ENCODE measurements at regions not wholly inside any gene's neighbourhood (a gene's known extent, or its start where the extent isn't known, plus 50 kb on each side); places are given as distances from the start of the nearest gene placed in this dataset.
A peak's percentile ranks its signal among the peaks of the same experiment; 100 is the strongest.
"Not testable (repeated sequence)": the region's sequence is repeated elsewhere in the genome, so short reads cannot be mapped to it uniquely, and the experiment has no call there.

- DNase-seq (ENCODE audit: low spot score in 2 of 2) (peak; percentile 6 to 24), FAIRE-seq (no peak)
Measured at GRCh38 chr10:22086730-22087401, 83.3 kb upstream of the DNAJC1 start.

DNA sequence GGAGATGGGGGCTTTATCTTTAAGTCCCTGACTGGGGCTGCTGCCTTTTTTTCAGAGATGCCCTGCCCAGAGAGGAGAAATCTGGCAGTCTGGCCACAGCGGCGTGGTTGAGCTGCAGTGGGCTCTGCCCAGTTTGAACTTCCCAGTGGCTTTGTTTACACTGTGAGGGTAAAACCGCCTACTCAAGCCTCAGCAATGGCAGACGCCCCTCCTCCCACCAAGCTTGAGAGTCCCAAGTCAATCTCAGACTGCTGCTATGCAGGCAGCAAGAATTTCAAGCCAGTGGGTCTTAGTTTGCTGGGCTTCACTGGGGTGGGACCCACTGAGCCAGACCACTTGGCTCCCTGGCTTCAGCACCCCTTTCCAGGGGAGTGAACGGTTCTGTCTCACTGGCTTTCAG lies 76.4 kb upstream of the DNAJC1 start:
- not testable (repeated sequence) for FAIRE-seq

GRCh38 chr10:22071332-22071731 lies 67.8 kb upstream of the DNAJC1 start:
- DNase-seq (ENCODE audit: low spot score in 2 of 2): no peak
- no peak for FAIRE-seq

More for the DNA sequence above, 76.4 kb upstream of the DNAJC1 start:
- DNase-seq (ENCODE audit: low spot score in 2 of 2): not testable (repeated sequence)

GRCh38 chr10:22067091-22067490 lies 63.6 kb upstream of the DNAJC1 start:
- FAIRE-seq (no peak), DNase-seq (ENCODE audit: low spot score in 2 of 2) (no peak)

DNA sequence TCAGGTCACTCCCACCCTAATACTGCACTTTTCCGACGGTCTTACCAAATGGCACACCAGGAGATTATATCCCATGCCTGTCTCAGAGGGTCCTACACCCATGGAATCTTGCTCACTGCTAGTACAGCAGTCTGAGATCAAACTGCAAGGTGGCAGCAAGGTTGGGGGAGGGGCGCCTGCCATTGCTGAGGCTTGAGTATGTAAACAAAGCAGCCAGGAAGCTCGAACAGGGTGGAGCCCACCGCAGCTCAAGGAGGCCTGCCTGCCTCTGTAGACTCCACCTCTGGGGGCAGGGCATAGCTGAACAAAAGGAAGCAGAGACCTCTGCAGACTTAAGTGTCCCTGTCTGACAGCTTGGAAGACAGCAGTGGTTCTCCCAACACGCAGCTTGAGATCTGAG lies 57.5 kb upstream of the DNAJC1 start:
- not testable (repeated sequence) for DNase-seq (ENCODE audit: low spot score in 2 of 2); FAIRE-seq

DNA sequence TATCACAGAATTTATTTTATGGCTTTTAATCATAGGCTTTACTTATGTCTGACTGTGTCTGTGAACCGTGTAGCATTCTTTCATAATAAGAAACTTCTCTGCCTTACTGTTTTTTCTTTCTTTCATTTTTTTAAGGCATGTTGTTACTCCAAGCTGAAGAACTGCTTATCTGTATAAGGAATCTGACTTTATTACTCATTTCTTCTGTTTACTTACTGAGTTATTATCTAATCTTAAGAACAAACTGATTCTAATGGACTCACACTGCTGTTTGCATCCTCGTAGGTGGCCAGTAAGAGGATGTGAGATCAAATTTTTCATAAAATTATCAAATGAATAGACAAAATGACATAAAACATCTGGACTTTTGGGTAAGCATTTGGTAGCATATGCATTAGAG lies 54.7 kb upstream of the DNAJC1 start:
- DNase-seq (ENCODE audit: low spot score in 2 of 2) (no peak), FAIRE-seq (no peak)

- no peak for FAIRE-seq
Measured at GRCh38 chr10:22054961-22055360, 51.4 kb upstream of the DNAJC1 start.

More at GRCh38 chr10:22054961-22055360, 51.4 kb upstream of the DNAJC1 start:
- DNase-seq (ENCODE audit: low spot score in 2 of 2): no peak
